Sciatic nerve (tissue), 2 donors: ENCODE measurements at regions not wholly inside any gene's neighbourhood (a gene's known extent, or its start where the extent isn't known, plus 50 kb on each side); places are given as distances from the start of the nearest gene placed in this dataset.
"Not testable (repeated sequence)": the region's sequence is repeated elsewhere in the genome, so short reads cannot be mapped to it uniquely, and the experiment has no call there.

Experiments
- ATAC-seq: fragments of 200-7000 bp; cut with Tn5 transposase; one replicate; pipeline ENCODE4 v1.9.1; 2020; ENCODE audit warnings: mild to moderate bottlenecking, moderate library complexity
- DNase-seq: peaks from one replicate; pipeline ENCODE4 v3.0.0-alpha.2; 2020; ENCODE audit warnings: low spot score
- intact Hi-C: fragments of 100-400 bp; cut with DNase I; formaldehyde crosslinking; loops from one replicate; pipeline ENCODE4 v1.14.2; 2022
- donor health status: DM: no; HTN: no; CAD: no.
- donor health status: DM: no; HTN: no; CAD: no.

GRCh38 chr9:38271666-38272241, 120.7 kb upstream of the ALDH1B1 start:
- intact Hi-C loops: no loop called here
- ATAC-seq: no peak
- no peak for DNase-seq

DNA sequence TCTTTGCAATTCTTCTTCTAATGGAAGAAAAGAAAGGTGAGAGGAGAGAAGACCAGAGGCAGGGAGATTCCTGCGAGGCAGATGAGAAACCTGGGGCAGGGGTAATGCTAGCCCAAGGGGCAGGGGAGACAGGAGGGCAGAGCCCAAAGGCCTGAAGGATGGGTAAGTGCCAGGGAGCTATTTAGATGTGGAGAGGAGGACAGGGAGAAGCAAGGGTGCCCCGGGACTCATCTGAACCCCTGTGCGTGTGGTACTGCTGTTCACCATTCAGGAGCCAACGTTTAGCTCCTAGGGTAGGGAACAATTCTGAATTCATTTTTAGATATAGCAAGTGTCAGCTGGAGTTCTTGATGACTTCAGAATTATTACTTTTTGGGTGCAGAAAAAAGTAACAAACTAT, 122.7 kb upstream of the ALDH1B1 start:
- DNase-seq (no peak), ATAC-seq (no peak)
- intact Hi-C loops: no loop called here

- ATAC-seq: no peak
- no peak for DNase-seq
- intact Hi-C loops: no loop called here
Measured at GRCh38 chr9:38263532-38263931, 129.0 kb upstream of the ALDH1B1 start.

- no peak for ATAC-seq
- intact Hi-C loops: no loop called here
- no peak for DNase-seq
Measured at GRCh38 chr9:38259519-38260218, 132.8 kb upstream of the ALDH1B1 start.

DNA sequence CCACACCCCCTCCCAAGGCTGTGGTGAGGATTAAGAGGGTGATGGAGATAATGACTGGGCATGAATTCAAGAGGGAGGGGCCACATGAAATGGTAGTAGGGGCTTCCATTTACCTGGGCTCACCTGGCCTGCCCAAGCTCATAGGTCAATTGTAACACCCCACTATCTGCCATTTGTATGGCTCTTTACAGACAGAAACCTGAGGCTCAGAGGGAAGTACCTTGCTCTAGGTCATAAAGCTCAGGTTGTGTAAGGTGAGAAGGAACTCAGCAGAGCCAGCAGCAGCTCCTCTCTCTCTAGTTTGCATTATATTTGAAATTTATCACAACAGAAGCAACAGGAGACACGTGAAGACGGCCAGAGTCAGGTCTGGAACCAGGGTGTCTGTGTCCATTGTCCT, 133.4 kb upstream of the ALDH1B1 start:
- intact Hi-C loops: no loop called here
- ATAC-seq (no peak), DNase-seq (no peak)

DNA sequence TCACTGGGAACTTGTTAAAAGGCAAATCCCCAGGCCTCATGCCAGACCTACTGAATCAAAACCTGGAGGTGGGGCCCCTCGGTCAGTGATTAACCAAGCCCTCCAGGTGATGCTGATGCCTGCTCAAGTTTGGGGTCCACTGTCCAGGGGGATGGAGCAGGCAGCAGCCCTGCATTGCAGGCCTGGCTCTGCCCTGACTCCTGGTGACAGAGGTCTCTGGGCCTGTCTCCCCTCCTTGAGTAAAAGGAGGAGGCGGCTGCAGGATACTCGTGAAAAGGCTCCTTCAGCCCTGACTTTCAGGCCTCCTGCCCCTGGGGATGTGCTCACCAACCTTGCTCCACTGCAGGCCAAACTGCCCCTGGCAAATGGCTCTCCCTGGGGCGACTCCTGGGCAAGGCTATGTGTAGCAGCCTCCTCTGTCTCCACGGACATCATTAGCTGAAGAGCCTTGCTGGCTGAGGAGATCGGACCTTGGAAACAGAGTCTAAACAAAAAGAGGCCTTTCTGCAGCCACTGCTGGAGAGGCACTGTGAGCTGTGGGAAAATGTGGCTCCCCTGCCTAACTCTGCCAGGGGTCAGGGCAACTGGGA, 134.8 kb upstream of the ALDH1B1 start:
- DNase-seq: no peak
- ATAC-seq: no peak

GRCh38 chr9:38256461-38256860, 136.0 kb upstream of the ALDH1B1 start:
- no peak for ATAC-seq
- no peak for DNase-seq
- intact Hi-C loops: no loop called here

More for the DNA sequence above, 134.8 kb upstream of the ALDH1B1 start:
- intact Hi-C loops: no loop called here

- DNase-seq (no peak), ATAC-seq (no peak)
- intact Hi-C loops: no loop called here
Measured at GRCh38 chr9:38255599-38255998, 136.9 kb upstream of the ALDH1B1 start.

DNA sequence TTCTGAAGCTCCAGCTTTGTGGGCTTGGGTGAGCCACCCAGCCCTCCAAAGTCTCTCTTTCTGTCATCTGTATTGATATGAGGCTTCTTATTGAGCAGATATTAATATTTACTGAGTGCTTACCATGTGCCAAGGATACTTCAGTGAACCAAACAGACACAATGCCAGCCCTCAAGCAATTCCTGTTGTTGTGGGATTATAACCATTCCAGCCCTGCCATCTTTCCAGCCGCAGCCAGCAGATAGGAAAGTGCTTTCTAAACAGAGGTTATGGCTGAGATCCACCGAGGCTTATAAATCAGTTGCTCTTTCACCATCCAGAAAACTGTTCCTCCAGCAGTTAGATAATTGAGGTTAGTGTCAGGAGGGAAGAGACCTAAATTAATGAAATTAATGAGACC, 137.7 kb upstream of the ALDH1B1 start:
- intact Hi-C loops: no loop called here
- ATAC-seq: no peak

DNA sequence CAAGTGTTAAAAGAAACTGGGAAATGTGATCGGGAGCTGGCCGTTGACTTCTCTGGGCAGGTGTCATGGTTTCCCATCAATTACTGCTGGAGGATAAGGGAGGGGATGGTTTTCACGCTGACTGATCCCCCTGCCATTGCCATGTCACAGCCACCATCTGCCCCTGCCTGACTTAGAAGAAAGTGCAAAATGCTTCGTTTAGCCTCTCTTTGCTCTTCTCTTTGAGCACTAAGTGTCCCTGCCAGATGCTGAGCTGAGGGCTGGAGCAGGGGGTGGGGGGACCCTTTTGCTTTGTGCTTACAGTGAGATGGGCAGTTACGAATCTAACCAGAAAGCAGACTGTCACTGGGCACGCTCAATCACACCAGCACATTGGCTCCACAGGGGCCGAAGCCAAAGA, 138.4 kb upstream of the ALDH1B1 start:
- intact Hi-C loops: no loop called here
- DNase-seq (no peak), ATAC-seq (no peak)

More for the DNA sequence above, 137.7 kb upstream of the ALDH1B1 start:
- no peak for DNase-seq

DNA sequence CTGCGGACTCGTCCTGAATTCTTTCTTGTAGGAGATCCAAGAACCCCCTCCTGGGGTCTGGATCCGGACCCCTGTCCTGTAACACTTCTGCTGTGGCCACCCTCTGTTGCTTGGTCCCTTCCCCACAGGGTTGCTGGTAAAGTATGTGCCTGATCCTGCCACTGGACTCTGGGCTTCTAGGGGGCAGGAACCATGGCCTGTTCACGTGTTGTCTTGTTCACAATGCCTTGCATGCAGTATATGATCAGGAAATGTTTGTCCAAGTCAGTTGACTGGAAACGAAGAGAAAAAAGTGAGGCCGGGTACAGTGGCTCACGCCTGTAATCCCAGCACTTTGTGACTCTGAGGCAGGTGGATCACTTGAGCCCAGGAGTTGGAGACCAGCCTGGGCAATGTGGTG, 139.3 kb upstream of the ALDH1B1 start:
- intact Hi-C loops: no loop called here

DNA sequence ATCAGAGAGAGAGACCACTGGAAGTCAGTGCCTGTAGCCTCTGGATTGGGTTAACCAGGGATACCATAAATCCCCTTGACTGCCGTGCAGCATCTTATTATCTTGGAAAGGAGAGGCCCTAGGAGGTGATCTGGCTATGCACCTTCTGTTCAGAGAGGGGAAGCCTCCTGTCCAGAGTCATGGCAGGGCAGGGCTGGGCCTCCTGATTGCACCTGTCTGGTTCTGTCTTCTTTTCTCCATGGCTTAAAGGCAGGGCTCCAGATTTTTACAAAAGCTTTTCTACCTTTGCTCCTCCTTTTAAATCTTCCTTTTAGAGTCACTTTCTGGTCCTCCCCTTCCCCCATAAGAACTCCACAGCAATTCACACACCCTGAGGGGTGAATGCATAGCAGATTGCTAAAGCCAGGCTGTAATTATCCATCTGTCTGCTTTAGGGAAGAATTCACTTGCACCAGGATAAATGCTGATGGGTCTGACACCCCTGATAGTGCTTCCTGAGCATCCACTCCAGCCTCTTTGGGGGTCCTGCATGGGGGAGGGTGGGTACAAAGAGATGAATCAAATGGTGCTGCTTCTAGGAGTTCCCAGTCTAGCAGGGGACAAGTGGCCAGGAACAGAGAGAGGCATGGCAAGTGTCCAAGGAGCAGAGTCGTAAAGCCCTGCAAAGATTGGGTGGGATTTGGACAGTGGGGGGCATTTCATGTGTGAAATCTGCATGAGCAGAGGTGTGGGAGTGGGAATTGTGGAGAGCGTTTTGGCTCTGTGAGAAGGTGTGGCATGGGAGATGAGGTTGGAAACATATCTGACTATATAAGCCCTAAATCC, 141.3 kb upstream of the ALDH1B1 start:
- no peak for DNase-seq
- ATAC-seq: no peak
- intact Hi-C loops: no loop called here

More for the DNA sequence above, 139.3 kb upstream of the ALDH1B1 start:
- DNase-seq: no peak
- ATAC-seq: no peak

GRCh38 chr9:38250279-38251035, 142.0 kb upstream of the ALDH1B1 start:
- ATAC-seq (no peak), DNase-seq (no peak)
- intact Hi-C loops: no loop called here

GRCh38 chr9:38249587-38250210, 142.8 kb upstream of the ALDH1B1 start:
- no peak for ATAC-seq

DNA sequence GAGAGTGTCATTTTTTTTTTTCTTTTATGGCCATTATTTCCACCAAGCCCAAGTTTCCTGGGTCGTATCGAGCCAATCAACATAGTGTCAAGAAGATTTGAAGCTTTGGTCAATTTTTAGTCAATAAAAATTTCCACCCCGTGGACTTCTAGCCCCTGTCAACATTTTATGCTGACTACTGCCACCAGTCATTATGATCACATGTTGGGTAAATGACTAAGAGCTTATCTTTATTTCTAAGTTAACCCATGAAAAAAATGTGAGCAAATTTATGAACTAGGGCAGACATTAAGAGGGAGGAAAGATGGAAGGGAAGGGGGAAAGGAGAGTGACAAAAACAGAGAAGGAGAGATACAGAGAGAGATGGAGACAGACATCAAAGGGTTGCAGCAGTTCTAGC, 143.5 kb upstream of the ALDH1B1 start:
- intact Hi-C loops: no loop called here

More at GRCh38 chr9:38249587-38250210, 142.8 kb upstream of the ALDH1B1 start:
- no peak for DNase-seq
- intact Hi-C loops: no loop called here

GRCh38 chr9:38246833-38247232, 145.7 kb upstream of the ALDH1B1 start:
- ATAC-seq: no peak

More for the DNA sequence above, 143.5 kb upstream of the ALDH1B1 start:
- ATAC-seq (no peak), DNase-seq (no peak)

GRCh38 chr9:38244971-38245370, 147.5 kb upstream of the ALDH1B1 start:
- no peak for DNase-seq
- intact Hi-C loops: no loop called here
- ATAC-seq: no peak

More at GRCh38 chr9:38246833-38247232, 145.7 kb upstream of the ALDH1B1 start:
- DNase-seq: no peak
- intact Hi-C loops: no loop called here

DNA sequence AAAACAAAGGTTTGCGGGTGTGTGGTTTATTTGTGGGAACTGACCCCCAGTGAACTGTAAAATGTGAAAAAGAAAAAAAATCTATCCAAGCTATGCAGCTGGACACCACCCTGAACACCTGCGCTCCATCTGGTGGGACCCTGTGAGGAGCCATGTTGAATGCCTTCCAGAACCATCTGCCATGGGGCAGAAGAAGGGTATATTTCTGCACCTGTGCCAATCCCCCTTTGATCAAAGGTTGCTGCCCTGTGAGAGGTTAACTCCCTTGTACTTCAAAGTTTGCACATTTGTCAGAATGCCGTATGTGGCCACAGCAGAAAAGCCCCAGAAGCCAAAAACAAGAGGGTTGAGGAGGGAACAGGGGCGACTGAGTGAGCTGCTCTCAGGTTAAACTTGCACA, 148.5 kb upstream of the ALDH1B1 start:
- ATAC-seq (no peak), DNase-seq (no peak)
- intact Hi-C loops: no loop called here

GRCh38 chr9:38242151-38242550, 150.4 kb upstream of the ALDH1B1 start:
- ATAC-seq, intact Hi-C loops, DNase-seq: not testable (repeated sequence)
